ENCODE measurements at regions not wholly inside any gene's neighbourhood (a gene's known extent, or its start where the extent isn't known, plus 50 kb on each side); places are given as distances from the start of the nearest gene placed in this dataset.

DNA sequence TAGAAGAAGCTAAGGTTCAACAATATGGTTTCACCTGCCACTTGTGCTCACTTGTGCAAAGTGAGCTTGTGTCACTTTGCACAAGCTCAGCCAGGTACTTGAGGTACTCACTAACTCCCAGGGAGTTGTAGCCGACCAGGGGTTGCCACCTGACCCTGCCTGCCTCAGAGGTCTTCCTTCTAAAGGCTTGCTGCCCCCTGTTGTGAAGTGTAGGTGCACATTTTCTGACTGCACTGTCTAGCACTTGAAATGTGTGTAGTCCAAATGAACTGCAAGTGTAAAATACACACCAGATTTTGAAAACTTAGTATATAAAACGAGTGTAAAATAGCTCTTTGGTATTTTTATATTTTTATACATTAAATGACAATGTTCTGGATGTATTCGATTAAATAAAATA is 230.8 kb downstream of the DLEU7 start:
- Histone ChIP-seq H3K27ac (no peak overlapping the region), H3K27me3 (ENCODE audit: insufficient read depth, low read depth) (no peaks in the 10 kb centered on the region), H3K4me1 (replicated peaks; ENCODE audit: insufficient read depth) (peaks cover 14% of the 10 kb centered on the region), H3K36me3 (ENCODE audit: low read depth) (no peaks in the 10 kb centered on the region), H3K4me2 (no peak overlapping the region), H3K79me2 (ENCODE audit: low read depth) (no peaks in the 10 kb centered on the region), H2AFZ (no peak overlapping the region), H4K20me1 (ENCODE audit: insufficient read depth) (no peaks in the 10 kb centered on the region), H3K4me3 (no peak overlapping the region), H3K9me2 (ENCODE audit: insufficient read depth) (no peaks in the 10 kb centered on the region), H3F3A (ENCODE audit: insufficient read depth, low read depth) (peaks cover 5% of the 10 kb centered on the region), H3K9me3 (ENCODE audit: insufficient read depth, low read depth) (no peaks in the 10 kb centered on the region; the same call in 1 of the 2 replicates)
- no TSS peak for BruUV-seq (replicated peaks)
- DNase-seq = no peak
- TF ChIP-seq, protein P1, sequence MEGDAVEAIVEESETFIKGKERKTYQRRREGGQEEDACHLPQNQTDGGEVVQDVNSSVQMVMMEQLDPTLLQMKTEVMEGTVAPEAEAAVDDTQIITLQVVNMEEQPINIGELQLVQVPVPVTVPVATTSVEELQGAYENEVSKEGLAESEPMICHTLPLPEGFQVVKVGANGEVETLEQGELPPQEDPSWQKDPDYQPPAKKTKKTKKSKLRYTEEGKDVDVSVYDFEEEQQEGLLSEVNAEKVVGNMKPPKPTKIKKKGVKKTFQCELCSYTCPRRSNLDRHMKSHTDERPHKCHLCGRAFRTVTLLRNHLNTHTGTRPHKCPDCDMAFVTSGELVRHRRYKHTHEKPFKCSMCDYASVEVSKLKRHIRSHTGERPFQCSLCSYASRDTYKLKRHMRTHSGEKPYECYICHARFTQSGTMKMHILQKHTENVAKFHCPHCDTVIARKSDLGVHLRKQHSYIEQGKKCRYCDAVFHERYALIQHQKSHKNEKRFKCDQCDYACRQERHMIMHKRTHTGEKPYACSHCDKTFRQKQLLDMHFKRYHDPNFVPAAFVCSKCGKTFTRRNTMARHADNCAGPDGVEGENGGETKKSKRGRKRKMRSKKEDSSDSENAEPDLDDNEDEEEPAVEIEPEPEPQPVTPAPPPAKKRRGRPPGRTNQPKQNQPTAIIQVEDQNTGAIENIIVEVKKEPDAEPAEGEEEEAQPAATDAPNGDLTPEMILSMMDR (conservative IDR thresholded peaks at IDR 0.05) = no peak
- no peak for TF ChIP-seq EZH2 (IDR thresholded peaks at IDR 0.05; ENCODE audit: low read depth)
- ChIA-PET CTCF (no interaction called here), POLR2A (ENCODE audit: unreplicated experiment) (no interaction called here)
- intact Hi-C loops (cut with micrococcal nuclease; ENCODE audit: unreplicated experiment) = no loop called here

DNA sequence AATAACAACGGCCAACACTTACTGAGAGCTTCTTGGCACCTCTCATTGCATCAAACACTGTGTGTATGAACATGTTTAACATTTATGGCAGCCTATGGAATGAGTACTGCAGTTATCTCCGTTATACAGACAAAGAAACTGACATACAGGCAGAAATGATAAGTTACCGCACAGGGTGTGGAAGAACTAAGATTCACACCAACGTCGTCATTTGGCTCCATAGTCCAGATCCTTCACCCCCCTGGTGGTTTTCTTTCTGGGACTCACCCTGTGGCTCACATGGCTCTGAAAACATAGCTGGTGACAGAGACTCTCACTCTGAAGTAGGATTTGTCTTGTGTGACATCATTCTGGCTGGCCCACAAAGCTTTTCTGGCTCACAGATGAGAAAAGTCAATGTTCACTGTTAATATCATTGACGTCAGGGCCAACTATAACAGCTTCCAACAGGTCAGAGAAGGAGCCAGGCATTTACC is 230.1 kb downstream of the DLEU7 start:
- DNase-seq = no peak
- TF ChIP-seq, protein P1 (conservative IDR thresholded peaks at IDR 0.05) = no peak
- no peak for TF ChIP-seq EZH2 (IDR thresholded peaks at IDR 0.05; ENCODE audit: low read depth)
- ChIA-PET POLR2A (ENCODE audit: unreplicated experiment) (no interaction called here), CTCF (no interaction called here)
- H3K27me3 ChIP-seq (ENCODE audit: insufficient read depth, low read depth) = no peaks in the 10 kb centered on the region
- no peaks in the 10 kb centered on the region for H4K20me1 ChIP-seq (ENCODE audit: insufficient read depth)
- no peaks in the 10 kb centered on the region for H3K9me2 ChIP-seq (ENCODE audit: insufficient read depth)
- no peaks in the 10 kb centered on the region; the same call in 1 of the 2 replicates for H3K9me3 ChIP-seq (ENCODE audit: insufficient read depth, low read depth)
- no TSS peak for BruUV-seq (replicated peaks)
- intact Hi-C loops (cut with micrococcal nuclease; ENCODE audit: unreplicated experiment) = no loop called here
- H3K36me3 ChIP-seq (ENCODE audit: low read depth) = no peaks in the 10 kb centered on the region
- no peak overlapping the region for H3K27ac ChIP-seq
- H3K79me2 ChIP-seq (ENCODE audit: low read depth) = no peaks in the 10 kb centered on the region
- no peak overlapping the region for H3K4me2 ChIP-seq
- H3K4me3 ChIP-seq = no peak overlapping the region
- peaks cover 5% of the 10 kb centered on the region for H3F3A ChIP-seq (ENCODE audit: insufficient read depth, low read depth)
- peaks cover 16% of the 10 kb centered on the region for H3K4me1 ChIP-seq (replicated peaks; ENCODE audit: insufficient read depth)
- H2AFZ ChIP-seq = no peak overlapping the region

DNA sequence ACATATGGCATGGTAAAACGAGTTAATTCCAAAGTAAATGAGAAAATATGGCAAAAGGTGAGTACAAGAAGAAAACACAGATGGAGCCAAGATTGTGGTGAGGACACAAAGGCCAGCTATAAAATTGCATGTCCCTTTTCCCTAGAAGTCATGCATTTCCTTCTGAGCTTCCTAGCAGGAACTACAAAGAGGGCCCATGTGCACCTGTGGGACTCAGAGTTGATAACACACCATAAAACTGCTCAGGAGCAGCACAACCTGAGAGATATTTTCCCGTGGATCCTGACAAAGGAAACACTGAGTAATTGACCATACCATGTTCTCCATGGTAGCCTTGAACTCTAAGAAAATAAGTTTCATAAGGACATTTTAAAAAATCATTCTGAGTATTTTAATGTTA is 228.3 kb downstream of the DLEU7 start:
- Histone ChIP-seq H2AFZ (no peak overlapping the region), H3K4me3 (no peak overlapping the region), H4K20me1 (ENCODE audit: insufficient read depth) (no peaks in the 10 kb centered on the region), H3F3A (ENCODE audit: insufficient read depth, low read depth) (peaks cover 5% of the 10 kb centered on the region), H3K9me2 (ENCODE audit: insufficient read depth) (no peaks in the 10 kb centered on the region), H3K36me3 (ENCODE audit: low read depth) (no peaks in the 10 kb centered on the region), H3K9me3 (ENCODE audit: insufficient read depth, low read depth) (no peaks in the 10 kb centered on the region; the same call in 1 of the 2 replicates), H3K4me2 (no peak overlapping the region), H3K27ac (no peak overlapping the region), H3K4me1 (replicated peaks; ENCODE audit: insufficient read depth) (peaks cover 16% of the 10 kb centered on the region), H3K79me2 (ENCODE audit: low read depth) (no peaks in the 10 kb centered on the region), H3K27me3 (ENCODE audit: insufficient read depth, low read depth) (no peaks in the 10 kb centered on the region)
- CTCF ChIA-PET = no interaction called here
- POLR2A ChIA-PET (ENCODE audit: unreplicated experiment) = no interaction called here
- BruUV-seq (replicated peaks) = no TSS peak
- intact Hi-C loops (cut with micrococcal nuclease; ENCODE audit: unreplicated experiment) = no loop called here
- TF ChIP-seq, protein P1 (conservative IDR thresholded peaks at IDR 0.05) = no peak
- TF ChIP-seq EZH2 (IDR thresholded peaks at IDR 0.05; ENCODE audit: low read depth) = no peak
- no peak for DNase-seq

Measured in PC-9 (cell line).